ENCODE measurements at regions not wholly inside any gene's neighbourhood (a gene's known extent, or its start where the extent isn't known, plus 50 kb on each side); places are given as distances from the start of the nearest gene placed in this dataset.

DNA sequence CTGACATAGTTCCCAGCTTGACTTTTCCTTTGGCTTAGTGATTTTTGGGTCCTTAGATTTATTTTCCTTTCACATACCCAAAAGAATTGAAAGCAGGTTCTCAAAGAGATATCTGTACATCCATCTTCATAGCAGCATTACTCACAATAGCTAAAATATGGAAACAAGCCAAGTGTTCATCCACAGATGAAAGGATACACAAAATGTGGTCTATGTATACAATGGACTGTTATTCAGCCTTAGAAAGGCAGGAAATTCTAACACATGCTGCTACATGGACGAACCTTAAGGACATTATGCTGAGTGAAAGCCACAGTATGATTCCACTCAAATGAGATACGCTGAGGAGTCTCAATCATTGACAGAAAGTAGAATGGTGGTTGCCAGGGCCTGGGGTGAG, 171.8 kb downstream of the IGLL1 start:
- no peak for DNase-seq (ENCODE audit: low spot score)
- TF ChIP-seq CTCF (IDR thresholded peaks at IDR 0.05) = no peak
- Histone ChIP-seq H3K27ac (no peak overlapping the region), H3K4me3 (no peak overlapping the region)

- DNase-seq (ENCODE audit: low spot score) = no peak
- Histone ChIP-seq H3K27ac (no peak overlapping the region), H3K4me3 (no peak overlapping the region)
- no peak for TF ChIP-seq CTCF (IDR thresholded peaks at IDR 0.05)
Measured at GRCh38 chr22:23405366-23405851, 174.7 kb downstream of the IGLL1 start.

GRCh38 chr22:23404689-23405365, 175.3 kb downstream of the IGLL1 start:
- TF ChIP-seq CTCF (IDR thresholded peaks at IDR 0.05) = no peak
- no peak for DNase-seq (ENCODE audit: low spot score)
- no peak overlapping the region for H3K4me3 ChIP-seq
- no peak overlapping the region for H3K27ac ChIP-seq

DNA sequence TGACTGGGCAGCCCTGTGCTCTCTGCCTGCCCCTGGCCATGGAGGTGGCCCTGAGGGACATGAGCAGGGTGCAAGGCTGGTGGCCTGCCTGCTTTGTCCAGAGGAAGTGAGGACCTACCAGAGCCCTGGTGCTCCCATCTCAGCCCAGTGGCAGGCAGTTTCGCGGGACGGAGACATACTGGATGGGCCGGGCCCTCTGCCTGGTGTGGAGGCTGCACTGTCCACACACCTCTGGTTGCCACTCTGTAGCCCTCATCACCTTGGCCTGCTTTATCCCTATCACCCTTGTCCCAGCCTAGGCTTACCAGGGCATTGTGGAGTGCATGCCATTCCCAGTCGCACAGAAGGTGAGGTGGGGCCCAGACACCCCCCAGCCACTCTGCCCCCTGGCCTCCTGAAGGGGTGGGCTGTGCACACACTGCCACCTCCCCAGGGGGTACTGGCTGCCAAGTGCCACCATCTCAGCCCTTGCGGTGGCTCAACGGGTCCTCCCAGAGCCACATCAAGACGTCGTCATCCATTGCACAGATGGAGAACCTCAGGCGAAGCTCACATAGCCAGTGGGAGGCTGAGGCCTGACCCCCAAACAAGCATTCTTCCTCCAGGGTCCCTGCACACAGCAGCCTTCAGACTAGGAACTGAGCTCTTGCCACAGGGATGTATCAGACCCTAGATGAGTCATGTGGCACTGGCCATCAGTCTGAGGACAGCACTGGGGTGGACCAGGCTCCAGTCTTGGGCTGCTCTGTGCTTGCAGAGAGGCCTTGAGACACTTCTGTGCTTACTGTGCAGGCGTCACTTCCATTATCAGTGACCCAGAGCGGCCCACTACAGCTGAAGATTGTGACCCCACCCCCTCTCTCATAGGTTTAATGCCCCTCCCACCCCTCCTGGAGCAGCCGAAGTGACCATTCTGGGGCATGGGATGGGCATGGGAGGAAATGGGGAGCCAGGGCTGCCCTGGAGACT, 176.1 kb downstream of the IGLL1 start:
- no peak for DNase-seq (ENCODE audit: low spot score)
- Histone ChIP-seq H3K27ac (no peak overlapping the region), H3K4me3 (no peak overlapping the region)
- no peak for TF ChIP-seq CTCF (IDR thresholded peaks at IDR 0.05)

DNA sequence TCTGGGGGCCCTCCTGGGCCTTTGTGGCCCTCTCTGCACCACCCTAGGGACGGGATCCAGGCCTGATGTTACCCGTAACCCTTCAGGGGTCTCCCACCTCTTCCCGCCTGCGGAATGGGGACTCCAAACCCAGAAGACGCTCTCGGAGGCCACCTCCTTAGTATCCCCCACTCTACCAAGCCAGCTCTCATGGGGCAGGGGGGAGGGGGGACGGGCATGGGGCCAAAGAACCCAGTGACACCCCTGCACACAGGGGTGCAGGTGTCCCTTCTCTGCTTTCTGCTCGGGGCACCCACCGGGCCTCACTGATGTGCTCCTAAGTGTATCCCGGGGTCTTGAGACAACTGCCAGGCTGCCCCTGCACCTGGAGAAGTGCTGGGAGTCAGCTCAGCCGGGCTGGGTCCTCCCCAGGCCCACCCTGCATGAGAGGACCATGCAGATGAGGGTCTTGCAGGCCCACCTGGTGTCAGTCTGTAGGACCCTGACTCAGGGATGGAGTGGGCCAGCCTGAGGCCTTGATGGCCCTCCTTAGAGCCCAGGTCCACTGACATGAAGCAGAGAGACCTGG, 176.9 kb downstream of the IGLL1 start:
- Histone ChIP-seq H3K27ac (no peak overlapping the region), H3K4me3 (no peak overlapping the region)
- no peak for TF ChIP-seq CTCF (IDR thresholded peaks at IDR 0.05)
- no peak for DNase-seq (ENCODE audit: low spot score)

DNA sequence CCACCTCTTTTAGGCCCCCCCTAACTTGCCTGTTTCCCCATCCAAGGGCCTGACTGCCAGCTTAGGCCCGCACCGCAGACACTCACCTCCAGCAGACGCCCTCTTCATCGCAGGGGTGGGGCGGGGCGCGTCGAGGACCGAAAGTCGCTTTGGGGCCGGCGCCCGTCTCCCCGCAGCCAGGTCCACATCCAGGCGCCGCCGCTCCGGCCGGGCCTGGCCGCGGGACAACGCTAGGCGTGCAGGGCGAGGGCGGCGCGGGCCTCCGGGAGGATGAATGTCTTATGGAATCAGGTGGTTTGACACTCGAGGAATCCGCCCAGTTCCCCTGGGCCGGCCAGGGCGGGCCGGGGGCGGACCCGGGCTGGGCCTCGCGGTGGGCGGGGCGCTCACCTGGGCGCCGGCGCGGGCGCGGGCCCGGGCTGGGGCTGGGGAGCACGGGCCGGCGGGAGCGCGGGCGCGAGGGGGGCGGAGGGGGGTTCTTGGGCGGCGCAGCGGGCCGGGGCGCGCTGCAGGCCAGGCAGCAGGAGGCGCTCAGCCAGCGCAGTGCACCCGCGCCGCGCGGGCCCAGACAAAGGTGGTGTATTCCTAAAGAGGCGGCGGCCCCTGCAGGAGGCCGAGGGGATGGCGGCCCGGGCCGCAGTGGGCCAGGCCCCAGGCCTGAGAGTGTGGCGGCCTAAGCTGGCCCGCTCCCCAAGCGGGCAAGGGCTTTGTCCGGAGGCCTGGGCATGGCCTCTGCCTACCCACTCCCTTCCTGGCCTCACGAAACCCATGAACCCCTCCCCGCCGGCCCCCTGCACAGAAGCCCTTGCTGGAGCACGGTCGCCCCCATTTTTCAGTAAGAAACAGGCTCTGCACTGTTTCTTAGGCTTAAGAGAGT, 177.6 kb downstream of the IGLL1 start:
- Histone ChIP-seq H3K4me3 (peak overlapping the region; percentile 65), H3K27ac (no peak overlapping the region)
- no peak for DNase-seq (ENCODE audit: low spot score)
- TF ChIP-seq CTCF (IDR thresholded peaks at IDR 0.05) = no peak

Data from coronary artery (tissue), 2 donors.